A549 (cell line): ENCODE measurements at regions not wholly inside any gene's neighbourhood (a gene's known extent, or its start where the extent isn't known, plus 50 kb on each side); places are given as distances from the start of the nearest gene placed in this dataset.

Experiments
- BHLHE40 ChIP-seq: IDR thresholded peaks from 2 replicates; pipeline ENCODE4 v1.6.1; 2012; ENCODE audit warnings: low read depth, low read length, inconsistent platforms
- CHD2 ChIP-seq: fragments of 150-350 bp; IDR thresholded peaks from 2 replicates; pipeline ENCODE4 v1.6.1; 2014; ENCODE audit warnings: low read length; ENCODE audit not compliant: partially characterized antibody
- HOXA7 ChIP-seq: fragments of 250-450 bp; sonication (Bioruptor Pico); IDR thresholded peaks from 2 replicates; pipeline ENCODE4 v1.5.0; 2020; ENCODE audit warnings: mild to moderate bottlenecking, moderate library complexity
- JUN ChIP-seq, 2 experiments: fragments of >200 bp; sonication (Bioruptor Twin); formaldehyde crosslinking; IDR thresholded peaks; 2 replicates in 1 of 2; 3 replicates in 1 of 2; pipeline ENCODE4 v1.6.1; 2016 to 2017
- KDM1A ChIP-seq: fragments of 200-600 bp; sonication (generic); IDR thresholded peaks from 2 replicates; pipeline ENCODE4 v1.6.1; 2016; ENCODE audit warnings: low read depth, mild to moderate bottlenecking
- KDM5A ChIP-seq: fragments of 200-600 bp; sonication (generic); IDR thresholded peaks from 2 replicates; pipeline ENCODE4 v1.6.1; 2016; ENCODE audit warnings: antibody characterized with exemption, mild to moderate bottlenecking
- POLR2AphosphoS2 ChIP-seq: conservative IDR thresholded peaks from 2 replicates; pipeline ENCODE4 v1.6.1; 2012; ENCODE audit warnings: low read length, improper control_type of control experiment, inconsistent platforms
- TF ChIP-seq, protein P1 (sequence below): fragments of >200 bp; sonication (Bioruptor Twin); formaldehyde crosslinking; IDR thresholded peaks from 3 replicates; pipeline ENCODE4 v1.5.1; 2016
- TF ChIP-seq, protein P2 (sequence below): fragments of 200-600 bp; sonication (generic); IDR thresholded peaks from 2 replicates; pipeline ENCODE4 v1.6.1; 2016; ENCODE audit warnings: antibody characterized with exemption, mild to moderate bottlenecking, moderate library complexity
- TF ChIP-seq, protein P3 (sequence below): fragments of >200 bp; sonication (Bioruptor Twin); formaldehyde crosslinking; IDR thresholded peaks from 3 replicates; pipeline ENCODE4 v1.6.1; 2016

DNA sequence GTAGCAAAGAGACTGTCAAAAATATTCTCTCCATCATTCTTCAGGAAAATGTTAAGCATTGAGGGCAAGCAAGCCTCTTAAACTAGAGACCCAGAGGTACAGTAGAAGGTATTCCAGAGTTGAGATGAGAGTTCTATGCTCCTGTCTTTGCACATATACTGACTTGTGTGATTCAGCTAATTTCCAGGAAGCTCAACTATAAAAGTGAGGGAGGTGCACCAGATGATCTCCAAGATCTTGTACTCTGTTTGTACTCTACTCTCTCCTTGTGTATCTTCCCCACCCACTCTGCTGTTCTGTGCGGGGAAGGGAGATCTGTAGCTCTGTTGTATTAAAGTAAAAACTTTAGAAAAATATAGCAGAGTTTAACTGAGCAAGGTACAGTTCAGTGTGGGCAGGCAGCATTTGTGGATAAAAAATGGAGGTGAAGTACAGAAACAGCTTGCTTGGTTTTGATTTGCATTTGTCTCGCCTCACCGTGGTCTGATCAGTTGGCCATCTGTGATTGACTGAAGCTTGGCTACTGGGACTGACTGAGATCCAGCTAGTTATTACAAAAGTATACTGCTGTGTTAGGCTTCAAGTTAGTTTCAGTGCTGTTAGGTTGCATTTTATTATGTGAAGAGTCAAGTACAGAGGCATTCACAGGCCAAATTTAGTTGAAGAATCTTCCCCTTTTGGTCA, 463.1 kb upstream of the GOLIM4 start:
- TF ChIP-seq, protein P1, sequence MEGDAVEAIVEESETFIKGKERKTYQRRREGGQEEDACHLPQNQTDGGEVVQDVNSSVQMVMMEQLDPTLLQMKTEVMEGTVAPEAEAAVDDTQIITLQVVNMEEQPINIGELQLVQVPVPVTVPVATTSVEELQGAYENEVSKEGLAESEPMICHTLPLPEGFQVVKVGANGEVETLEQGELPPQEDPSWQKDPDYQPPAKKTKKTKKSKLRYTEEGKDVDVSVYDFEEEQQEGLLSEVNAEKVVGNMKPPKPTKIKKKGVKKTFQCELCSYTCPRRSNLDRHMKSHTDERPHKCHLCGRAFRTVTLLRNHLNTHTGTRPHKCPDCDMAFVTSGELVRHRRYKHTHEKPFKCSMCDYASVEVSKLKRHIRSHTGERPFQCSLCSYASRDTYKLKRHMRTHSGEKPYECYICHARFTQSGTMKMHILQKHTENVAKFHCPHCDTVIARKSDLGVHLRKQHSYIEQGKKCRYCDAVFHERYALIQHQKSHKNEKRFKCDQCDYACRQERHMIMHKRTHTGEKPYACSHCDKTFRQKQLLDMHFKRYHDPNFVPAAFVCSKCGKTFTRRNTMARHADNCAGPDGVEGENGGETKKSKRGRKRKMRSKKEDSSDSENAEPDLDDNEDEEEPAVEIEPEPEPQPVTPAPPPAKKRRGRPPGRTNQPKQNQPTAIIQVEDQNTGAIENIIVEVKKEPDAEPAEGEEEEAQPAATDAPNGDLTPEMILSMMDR, result no peak
- no peak for TF ChIP-seq HOXA7 (CRISPR knock-in tag)
- no peak for TF ChIP-seq JUN (IDR thresholded peaks at IDR 0.05)
- TF ChIP-seq, protein P2, sequence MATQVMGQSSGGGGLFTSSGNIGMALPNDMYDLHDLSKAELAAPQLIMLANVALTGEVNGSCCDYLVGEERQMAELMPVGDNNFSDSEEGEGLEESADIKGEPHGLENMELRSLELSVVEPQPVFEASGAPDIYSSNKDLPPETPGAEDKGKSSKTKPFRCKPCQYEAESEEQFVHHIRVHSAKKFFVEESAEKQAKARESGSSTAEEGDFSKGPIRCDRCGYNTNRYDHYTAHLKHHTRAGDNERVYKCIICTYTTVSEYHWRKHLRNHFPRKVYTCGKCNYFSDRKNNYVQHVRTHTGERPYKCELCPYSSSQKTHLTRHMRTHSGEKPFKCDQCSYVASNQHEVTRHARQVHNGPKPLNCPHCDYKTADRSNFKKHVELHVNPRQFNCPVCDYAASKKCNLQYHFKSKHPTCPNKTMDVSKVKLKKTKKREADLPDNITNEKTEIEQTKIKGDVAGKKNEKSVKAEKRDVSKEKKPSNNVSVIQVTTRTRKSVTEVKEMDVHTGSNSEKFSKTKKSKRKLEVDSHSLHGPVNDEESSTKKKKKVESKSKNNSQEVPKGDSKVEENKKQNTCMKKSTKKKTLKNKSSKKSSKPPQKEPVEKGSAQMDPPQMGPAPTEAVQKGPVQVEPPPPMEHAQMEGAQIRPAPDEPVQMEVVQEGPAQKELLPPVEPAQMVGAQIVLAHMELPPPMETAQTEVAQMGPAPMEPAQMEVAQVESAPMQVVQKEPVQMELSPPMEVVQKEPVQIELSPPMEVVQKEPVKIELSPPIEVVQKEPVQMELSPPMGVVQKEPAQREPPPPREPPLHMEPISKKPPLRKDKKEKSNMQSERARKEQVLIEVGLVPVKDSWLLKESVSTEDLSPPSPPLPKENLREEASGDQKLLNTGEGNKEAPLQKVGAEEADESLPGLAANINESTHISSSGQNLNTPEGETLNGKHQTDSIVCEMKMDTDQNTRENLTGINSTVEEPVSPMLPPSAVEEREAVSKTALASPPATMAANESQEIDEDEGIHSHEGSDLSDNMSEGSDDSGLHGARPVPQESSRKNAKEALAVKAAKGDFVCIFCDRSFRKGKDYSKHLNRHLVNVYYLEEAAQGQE, result no peak
- no peak for TF ChIP-seq KDM5A
- no peak for TF ChIP-seq KDM1A
- TF ChIP-seq BHLHE40, result no peak
- TF ChIP-seq POLR2AphosphoS2, result no peak
- TF ChIP-seq, protein P3, sequence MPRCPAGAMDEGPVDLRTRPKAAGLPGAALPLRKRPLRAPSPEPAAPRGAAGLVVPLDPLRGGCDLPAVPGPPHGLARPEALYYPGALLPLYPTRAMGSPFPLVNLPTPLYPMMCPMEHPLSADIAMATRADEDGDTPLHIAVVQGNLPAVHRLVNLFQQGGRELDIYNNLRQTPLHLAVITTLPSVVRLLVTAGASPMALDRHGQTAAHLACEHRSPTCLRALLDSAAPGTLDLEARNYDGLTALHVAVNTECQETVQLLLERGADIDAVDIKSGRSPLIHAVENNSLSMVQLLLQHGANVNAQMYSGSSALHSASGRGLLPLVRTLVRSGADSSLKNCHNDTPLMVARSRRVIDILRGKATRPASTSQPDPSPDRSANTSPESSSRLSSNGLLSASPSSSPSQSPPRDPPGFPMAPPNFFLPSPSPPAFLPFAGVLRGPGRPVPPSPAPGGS, result no peak
- no peak for TF ChIP-seq CHD2
